IMR-90 (cell line): ENCODE measurements at regions not wholly inside any gene's neighbourhood (a gene's known extent, or its start where the extent isn't known, plus 50 kb on each side); places are given as distances from the start of the nearest gene placed in this dataset.
A peak's percentile ranks its signal among the peaks of the same experiment; 100 is the strongest.

ENCODE experiments used
- ATAC-seq: fragments of 200-7000 bp; cut with Tn5 transposase; 2 replicates; pipeline ENCODE4 v1.9.1; 2020; ENCODE audit warnings: low read depth, mild to moderate bottlenecking, moderate library complexity
- BruUV-seq: library from RNA; stranded (reverse); fragments of 400-500 nt; replicated peaks from 2 replicates; lab custom pipeline; 2021; lab: Mats Ljungman, UMichigan
- CTCF ChIA-PET: fragments of 300-600 bp; formaldehyde crosslinking; extraction: SDS; loops from one replicate; lab custom pipeline; 2021; ENCODE audit warnings: antibody characterized with exemption; lab: Yijun Ruan, JAX
- POLR2A ChIA-PET: fragments of 300-600 bp; sonication (Branson Sonifier 250); formaldehyde crosslinking; loops from one replicate; lab custom pipeline; 2022; ENCODE audit warnings: antibody characterized with exemption; ENCODE audit not compliant: unreplicated experiment; lab: Charles Lee
- DNase-seq: peaks from one replicate; pipeline ENCODE4 v3.0.0; 2013
- H2AFZ ChIP-seq: replicated peaks from 2 replicates; pipeline ENCODE3; 2013; ENCODE audit warnings: low read length, mild to moderate bottlenecking; ENCODE audit not compliant: poor library complexity
- H2AK5ac ChIP-seq: 2 replicates; pipeline ENCODE4 v1.6.1; 2013; ENCODE audit warnings: low read depth, low read length, inconsistent platforms
- H2AK9ac ChIP-seq: replicated peaks from 2 replicates; pipeline ENCODE3; 2013; ENCODE audit warnings: mild to moderate bottlenecking, low read depth, low read length, moderate library complexity; ENCODE audit not compliant: poor library complexity
- H2BK120ac ChIP-seq: 2 replicates; pipeline ENCODE4 v1.6.1; 2013; ENCODE audit warnings: low read depth, low read length, inconsistent platforms
- H2BK15ac ChIP-seq: 3 replicates; pipeline ENCODE4 v1.6.1; 2013; ENCODE audit warnings: low read depth, low read length, inconsistent platforms
- H2BK20ac ChIP-seq: 2 replicates; pipeline ENCODE4 v1.6.1; 2013; ENCODE audit warnings: low read depth, mild to moderate bottlenecking, inconsistent platforms, low read length, moderate library complexity
- H2BK5ac ChIP-seq: 2 replicates; pipeline ENCODE4 v1.6.1; 2013; ENCODE audit warnings: mild to moderate bottlenecking, low read depth, low read length, inconsistent platforms; ENCODE audit not compliant: poor library complexity, severe bottlenecking
- H3K14ac ChIP-seq: replicated peaks from 2 replicates; pipeline ENCODE4 v1.6.1; 2013; ENCODE audit warnings: low read depth, low read length, inconsistent platforms
- H3K18ac ChIP-seq: 2 replicates; pipeline ENCODE4 v1.6.1; 2013; ENCODE audit warnings: low read depth, low read length, control low read depth
- H3K23ac ChIP-seq: 2 replicates; pipeline ENCODE4 v1.6.1; 2013; ENCODE audit warnings: low read depth, low read length, inconsistent platforms
- H3K27ac ChIP-seq: 2 replicates; pipeline ENCODE4 v1.5.1; 2013; ENCODE audit warnings: mild to moderate bottlenecking, control low read depth, low read length; ENCODE audit not compliant: insufficient read depth
- H3K27me3 ChIP-seq: 2 replicates; pipeline ENCODE4 v1.6.1; 2013; ENCODE audit warnings: low read length; ENCODE audit not compliant: control insufficient read depth, insufficient read depth
- H3K36me3 ChIP-seq: 2 replicates; pipeline ENCODE4 v1.6.1; 2013; ENCODE audit warnings: low read length, mixed read lengths; ENCODE audit not compliant: control insufficient read depth, insufficient read depth
- H3K4ac ChIP-seq: 2 replicates; pipeline ENCODE4 v1.6.1; 2013; ENCODE audit warnings: low read depth, low read length, inconsistent platforms
- H3K4me1 ChIP-seq: 2 replicates; pipeline ENCODE4 v1.6.1; 2013; ENCODE audit warnings: low read length, mixed read lengths; ENCODE audit not compliant: control insufficient read depth, insufficient read depth
- H3K4me2 ChIP-seq: 2 replicates; pipeline ENCODE4 v1.6.1; 2013; ENCODE audit warnings: low read depth, mild to moderate bottlenecking, control low read depth, low read length, moderate library complexity
- H3K4me3 ChIP-seq: 2 replicates; pipeline ENCODE4 v1.5.1; 2013; ENCODE audit warnings: low read depth, mild to moderate bottlenecking, control low read depth, low read length, moderate library complexity; ENCODE audit not compliant: insufficient read depth
- H3K56ac ChIP-seq: 2 replicates; pipeline ENCODE4 v1.6.1; 2013; ENCODE audit warnings: low read length, inconsistent platforms; ENCODE audit not compliant: insufficient read depth; ENCODE audit errors: extremely low read depth
- H3K79me1 ChIP-seq, 2 experiments: 2 replicates each; pipeline ENCODE4 v1.6.1; 2013; ENCODE audit warnings: low read length in 2 of 2, inconsistent platforms in 1 of 2, low read depth in 1 of 2
- H3K9ac ChIP-seq: 2 replicates; pipeline ENCODE4 v1.6.1; 2013; ENCODE audit warnings: low read depth, low read length, control low read depth
- H3K9me1 ChIP-seq: 2 replicates; pipeline ENCODE4 v1.6.1; 2013; ENCODE audit warnings: low read length, inconsistent platforms; ENCODE audit not compliant: insufficient read depth
- H3K9me3 ChIP-seq: 2 replicates; pipeline ENCODE4 v1.6.1; 2013; ENCODE audit warnings: low read length; ENCODE audit not compliant: control insufficient read depth, insufficient read depth
- H4K20me1 ChIP-seq: 2 replicates; pipeline ENCODE4 v1.6.1; 2013; ENCODE audit warnings: low read length, inconsistent platforms; ENCODE audit not compliant: insufficient read depth
- H4K5ac ChIP-seq: 2 replicates; pipeline ENCODE4 v1.6.1; 2013; ENCODE audit warnings: mild to moderate bottlenecking, low read depth, low read length, control low read depth
- H4K8ac ChIP-seq, 2 experiments: 2 replicates each; pipeline ENCODE4 v1.6.1; 2013; ENCODE audit warnings: low read depth in 2 of 2, low read length in 2 of 2, control low read depth in 1 of 2, inconsistent platforms in 1 of 2
- H4K91ac ChIP-seq: 2 replicates; pipeline ENCODE4 v1.6.1; 2013; ENCODE audit warnings: low read depth, low read length, inconsistent platforms; ENCODE audit not compliant: insufficient read depth
- BHLHE40 ChIP-seq: fragments of 150-350 bp; IDR thresholded peaks from 2 replicates; pipeline ENCODE4 v1.6.1; 2016; ENCODE audit warnings: mild to moderate bottlenecking, low read depth, low read length
- CEBPB ChIP-seq: IDR thresholded peaks from 2 replicates; pipeline ENCODE4 v1.6.1; 2012; ENCODE audit warnings: low read depth, low read length, improper control_type of control experiment
- FOS ChIP-seq: fragments of 150-350 bp; IDR thresholded peaks from 2 replicates; pipeline ENCODE4 v1.6.1; 2016; ENCODE audit warnings: low read depth, low read length
- MAFK ChIP-seq: IDR thresholded peaks from 2 replicates; pipeline ENCODE4 v1.6.1; 2012; ENCODE audit warnings: low read depth, low read length, improper control_type of control experiment
- MXI1 ChIP-seq: IDR thresholded peaks from 2 replicates; pipeline ENCODE4 v1.6.1; 2012; ENCODE audit warnings: low read depth, mild to moderate bottlenecking, low read length, moderate library complexity, borderline replicate concordance
- NFE2L2 ChIP-seq: fragments of 150-350 bp; IDR thresholded peaks from 2 replicates; pipeline ENCODE4 v1.6.1; 2016; ENCODE audit warnings: low read depth, mild to moderate bottlenecking, low read length
- POLR2A ChIP-seq: IDR thresholded peaks from 2 replicates; pipeline ENCODE4 v1.6.1; 2012; ENCODE audit warnings: mild to moderate bottlenecking, low read depth, low read length
- RAD21 ChIP-seq: IDR thresholded peaks from 2 replicates; pipeline ENCODE4 v1.6.1; 2012; ENCODE audit warnings: low read length, improper control_type of control experiment
- RCOR1 ChIP-seq: IDR thresholded peaks from 2 replicates; pipeline ENCODE4 v1.6.1; 2012; ENCODE audit warnings: mild to moderate bottlenecking, low read length, improper control_type of control experiment; ENCODE audit not compliant: insufficient replicate concordance
- SMC3 ChIP-seq: fragments of 150-350 bp; IDR thresholded peaks from 2 replicates; pipeline ENCODE4 v1.6.1; 2016; ENCODE audit warnings: low read depth, mild to moderate bottlenecking, antibody characterized with exemption, low read length, moderate library complexity
- WGBS, 2 experiments: methylation state at CpG; one replicate each; pipeline versions ENCODE4 v1.1.5 to v1.1.7; 2013; ENCODE audit warnings: missing lambda C conversion rate in 2 of 2; ENCODE audit not compliant: insufficient read length in 1 of 2; ENCODE audit errors: extremely low coverage in 2 of 2; 5-methylcytosine and 5-hydroxymethylcytosine counted together
- dilution Hi-C: fragments of 300-500 bp; cut with HindIII; formaldehyde crosslinking; loops from one replicate; pipeline ENCODE4 v1.14.3; 2018; ENCODE audit warnings: low sequenced_read_pairs; ENCODE audit not compliant: unreplicated experiment
- in situ Hi-C: fragments of 300-500 bp; cut with MboI; formaldehyde crosslinking; loops from 3 replicates; pipeline ENCODE4 v1.14.3; 2019; ENCODE audit warnings: low sequenced_read_pairs, inconsistent platforms, mixed read lengths
- intact Hi-C: fragments of 100-400 bp; cut with micrococcal nuclease; formaldehyde crosslinking; loops from 2 replicates; pipeline ENCODE4 v1.10.0; 2022
- TF ChIP-seq, protein P1 (sequence below): fragments of 150-350 bp; IDR thresholded peaks from 2 replicates; pipeline ENCODE4 v1.6.1; 2017; ENCODE audit warnings: mild to moderate bottlenecking, antibody characterized with exemption, low read length, low read depth
- TF ChIP-seq, protein P2 (sequence below): fragments of 150-350 bp; IDR thresholded peaks from 2 replicates; pipeline ENCODE4 v1.6.1; 2016; ENCODE audit warnings: low read depth, mild to moderate bottlenecking, low read length, moderate library complexity, borderline replicate concordance
- TF ChIP-seq, protein P3 (sequence below): conservative IDR thresholded peaks from 2 replicates; pipeline ENCODE4 v1.5.1; 2012; ENCODE audit warnings: mild to moderate bottlenecking, low read depth, low read length, improper control_type of control experiment

DNA sequence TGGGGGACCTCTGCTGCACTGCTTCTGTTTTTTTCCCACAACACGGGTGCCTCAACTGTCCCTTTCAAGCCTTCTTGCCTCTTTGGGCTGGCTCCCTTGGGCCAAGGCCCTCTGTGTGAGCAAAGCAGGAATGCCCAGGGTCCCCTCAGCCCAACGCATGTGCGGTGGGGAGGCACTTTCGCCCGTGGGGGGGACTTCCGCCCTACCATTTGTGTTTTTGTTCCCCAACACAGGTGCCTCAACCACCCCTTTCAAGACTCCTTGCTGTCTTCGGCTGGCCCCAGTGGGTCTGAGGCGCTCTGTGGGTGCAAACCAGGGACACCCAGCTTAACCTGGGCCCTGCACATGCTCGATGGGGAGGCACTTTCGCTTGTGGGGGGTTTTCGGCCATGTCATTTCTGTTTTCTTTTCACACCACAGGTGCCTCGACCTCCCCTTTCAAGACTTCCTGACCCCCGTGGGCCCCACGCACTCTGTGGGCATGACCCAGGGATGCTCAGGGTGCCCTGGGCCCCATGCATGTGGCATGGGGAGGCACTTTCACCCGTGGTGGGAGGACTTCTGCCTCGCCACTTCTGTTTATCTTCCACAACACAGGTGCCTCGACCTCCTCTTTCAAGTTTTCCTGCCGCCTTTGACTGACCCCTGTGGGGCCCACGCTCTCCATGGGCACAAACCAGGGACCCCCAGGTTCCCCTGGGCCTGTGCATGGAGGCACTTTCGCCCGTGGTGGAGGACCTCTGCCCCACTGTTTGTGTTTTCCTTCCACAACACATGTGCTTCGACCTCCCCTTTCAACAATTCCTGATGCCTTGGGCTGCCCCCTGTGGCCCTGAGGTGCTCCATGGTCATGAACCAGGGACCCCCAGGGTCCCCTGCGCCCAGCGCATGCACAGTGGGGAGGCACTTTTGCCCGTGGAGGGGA lies 365.7 kb downstream of the ALG10 start:
- H3K9ac ChIP-seq = no peak overlapping the region
- H3K27me3 ChIP-seq = no peaks in the 10 kb centered on the region
- WGBS, 2 experiments = 68% methylated on average over 9 of the region's 25 CpGs; no CpG with 5 or more reads in 1 of the 2 experiments
- no peak for ATAC-seq
- H2BK20ac ChIP-seq = no peak overlapping the region
- in situ Hi-C loops = no loop called here
- CTCF ChIA-PET = no interaction called here
- H4K8ac ChIP-seq = no peak overlapping the region
- peak overlapping the region; percentile 50 for H2AK9ac ChIP-seq
- H2BK5ac ChIP-seq = no peak overlapping the region
- POLR2A ChIA-PET = no interaction called here
- H4K20me1 ChIP-seq = no peaks in the 10 kb centered on the region
- no peak overlapping the region for H3K23ac ChIP-seq
- no peak overlapping the region for H3K4ac ChIP-seq
- no peak for DNase-seq
- no peak overlapping the region for H2BK120ac ChIP-seq
- no peak overlapping the region for H3K4me2 ChIP-seq
- no peaks in the 10 kb centered on the region for H3K79me1 ChIP-seq
- H2AK5ac ChIP-seq = no peak overlapping the region
- H3K9me1 ChIP-seq = no peaks in the 10 kb centered on the region
- BruUV-seq = no TSS peak
- no peak overlapping the region for H4K5ac ChIP-seq
- no peak overlapping the region for H3K14ac ChIP-seq
- H3K27ac ChIP-seq = no peak overlapping the region
- H3K56ac ChIP-seq = no peak overlapping the region
- H4K91ac ChIP-seq = no peak overlapping the region
- H3K36me3 ChIP-seq = no peaks in the 10 kb centered on the region
- no peak overlapping the region for H3K4me3 ChIP-seq
- intact Hi-C loops = no loop called here
- no peak overlapping the region for H3K18ac ChIP-seq
- no peak overlapping the region for H2BK15ac ChIP-seq
- peaks cover 50% of the 10 kb centered on the region for H3K9me3 ChIP-seq
- dilution Hi-C loops = no loop called here
- TF ChIP-seq POLR2A = no peak
- no peak for TF ChIP-seq MXI1
- TF ChIP-seq, protein P1, sequence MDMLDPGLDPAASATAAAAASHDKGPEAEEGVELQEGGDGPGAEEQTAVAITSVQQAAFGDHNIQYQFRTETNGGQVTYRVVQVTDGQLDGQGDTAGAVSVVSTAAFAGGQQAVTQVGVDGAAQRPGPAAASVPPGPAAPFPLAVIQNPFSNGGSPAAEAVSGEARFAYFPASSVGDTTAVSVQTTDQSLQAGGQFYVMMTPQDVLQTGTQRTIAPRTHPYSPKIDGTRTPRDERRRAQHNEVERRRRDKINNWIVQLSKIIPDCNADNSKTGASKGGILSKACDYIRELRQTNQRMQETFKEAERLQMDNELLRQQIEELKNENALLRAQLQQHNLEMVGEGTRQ = no peak
- no peak for TF ChIP-seq FOS
- no peak for TF ChIP-seq NFE2L2
- no peak for TF ChIP-seq SMC3
- no peak for TF ChIP-seq RCOR1
- TF ChIP-seq, protein P2, sequence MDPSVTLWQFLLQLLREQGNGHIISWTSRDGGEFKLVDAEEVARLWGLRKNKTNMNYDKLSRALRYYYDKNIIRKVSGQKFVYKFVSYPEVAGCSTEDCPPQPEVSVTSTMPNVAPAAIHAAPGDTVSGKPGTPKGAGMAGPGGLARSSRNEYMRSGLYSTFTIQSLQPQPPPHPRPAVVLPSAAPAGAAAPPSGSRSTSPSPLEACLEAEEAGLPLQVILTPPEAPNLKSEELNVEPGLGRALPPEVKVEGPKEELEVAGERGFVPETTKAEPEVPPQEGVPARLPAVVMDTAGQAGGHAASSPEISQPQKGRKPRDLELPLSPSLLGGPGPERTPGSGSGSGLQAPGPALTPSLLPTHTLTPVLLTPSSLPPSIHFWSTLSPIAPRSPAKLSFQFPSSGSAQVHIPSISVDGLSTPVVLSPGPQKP = no peak
- TF ChIP-seq RAD21 = no peak
- TF ChIP-seq MAFK = no peak
- no peak for TF ChIP-seq CEBPB
- TF ChIP-seq, protein P3, sequence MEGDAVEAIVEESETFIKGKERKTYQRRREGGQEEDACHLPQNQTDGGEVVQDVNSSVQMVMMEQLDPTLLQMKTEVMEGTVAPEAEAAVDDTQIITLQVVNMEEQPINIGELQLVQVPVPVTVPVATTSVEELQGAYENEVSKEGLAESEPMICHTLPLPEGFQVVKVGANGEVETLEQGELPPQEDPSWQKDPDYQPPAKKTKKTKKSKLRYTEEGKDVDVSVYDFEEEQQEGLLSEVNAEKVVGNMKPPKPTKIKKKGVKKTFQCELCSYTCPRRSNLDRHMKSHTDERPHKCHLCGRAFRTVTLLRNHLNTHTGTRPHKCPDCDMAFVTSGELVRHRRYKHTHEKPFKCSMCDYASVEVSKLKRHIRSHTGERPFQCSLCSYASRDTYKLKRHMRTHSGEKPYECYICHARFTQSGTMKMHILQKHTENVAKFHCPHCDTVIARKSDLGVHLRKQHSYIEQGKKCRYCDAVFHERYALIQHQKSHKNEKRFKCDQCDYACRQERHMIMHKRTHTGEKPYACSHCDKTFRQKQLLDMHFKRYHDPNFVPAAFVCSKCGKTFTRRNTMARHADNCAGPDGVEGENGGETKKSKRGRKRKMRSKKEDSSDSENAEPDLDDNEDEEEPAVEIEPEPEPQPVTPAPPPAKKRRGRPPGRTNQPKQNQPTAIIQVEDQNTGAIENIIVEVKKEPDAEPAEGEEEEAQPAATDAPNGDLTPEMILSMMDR = no peak
- no peak for TF ChIP-seq BHLHE40
- no peak overlapping the region for H2AFZ ChIP-seq
- no peaks in the 10 kb centered on the region for H3K4me1 ChIP-seq
